Endodermal cell (in vitro differentiated cells): ENCODE measurements at regions not wholly inside any gene's neighbourhood (a gene's known extent, or its start where the extent isn't known, plus 50 kb on each side); places are given as distances from the start of the nearest gene placed in this dataset.

Experiments
- DNase-seq: peaks from one replicate; pipeline ENCODE4 v3.0.0-alpha.2; 2017
- H3K27ac ChIP-seq: 2 replicates; pipeline ENCODE4 v1.5.1; 2013; ENCODE audit warnings: mild to moderate bottlenecking, low read depth, low read length, moderate library complexity
- H3K27me3 ChIP-seq: 2 replicates; pipeline ENCODE4 v1.6.1; 2013; ENCODE audit warnings: mild to moderate bottlenecking, low read length, moderate library complexity; ENCODE audit not compliant: insufficient read depth, control insufficient read depth, poor library complexity, severe bottlenecking
- H3K36me3 ChIP-seq: 2 replicates; pipeline ENCODE4 v1.7.0; 2013; ENCODE audit warnings: mild to moderate bottlenecking, low read length, moderate library complexity; ENCODE audit not compliant: control insufficient read depth, insufficient read depth
- H3K4me1 ChIP-seq: one replicate; pipeline ENCODE4 v1.7.0; 2013; ENCODE audit warnings: low read length; ENCODE audit not compliant: control insufficient read depth, insufficient read depth
- H3K4me3 ChIP-seq: 2 replicates; pipeline ENCODE4 v1.5.1; 2013; ENCODE audit warnings: mild to moderate bottlenecking, low read length, moderate library complexity
- H3K9ac ChIP-seq: 2 replicates; pipeline ENCODE4 v1.6.1; 2013; ENCODE audit warnings: mild to moderate bottlenecking, low read length, moderate library complexity; ENCODE audit not compliant: poor library complexity, severe bottlenecking; ENCODE audit errors: extremely low read depth
- H3K9me3 ChIP-seq: 2 replicates; pipeline ENCODE4 v1.6.1; 2013; ENCODE audit warnings: mild to moderate bottlenecking, low read length, moderate library complexity; ENCODE audit not compliant: control insufficient read depth
- H3K27ac Mint-ChIP-seq: 2 replicates; pipeline ENCODE4 v1.8.0; 2020; ENCODE audit warnings: mixed read lengths
- H3K27me3 Mint-ChIP-seq: 2 replicates; pipeline ENCODE4 v1.8.0; 2021; ENCODE audit warnings: mild to moderate bottlenecking, mixed read lengths; ENCODE audit not compliant: insufficient read depth
- H3K36me3 Mint-ChIP-seq: 2 replicates; pipeline ENCODE4 v1.8.0; 2020; ENCODE audit warnings: low read depth, mixed read lengths
- H3K4me1 Mint-ChIP-seq: 2 replicates; pipeline ENCODE4 v1.8.0; 2020; ENCODE audit warnings: mixed read lengths
- H3K4me3 Mint-ChIP-seq: 2 replicates; pipeline ENCODE4 v1.8.0; 2020; ENCODE audit warnings: mild to moderate bottlenecking, moderate library complexity, mixed read lengths
- H3K9me3 Mint-ChIP-seq: 2 replicates; pipeline ENCODE4 v1.8.0; 2020; ENCODE audit warnings: mild to moderate bottlenecking, mixed read lengths
- CTCF ChIP-seq: fragments of 200-600 bp; sonication (generic); conservative IDR thresholded peaks from 2 replicates; pipeline ENCODE4 v1.5.0; 2021; ENCODE audit warnings: antibody characterized with exemption, mild to moderate bottlenecking
- WGBS, 2 experiments: methylation state at CpG; one replicate each; pipeline versions ENCODE4 v1.1.5 to v1.1.7; 2013; ENCODE audit warnings: missing lambda C conversion rate in 2 of 2, mixed read lengths in 1 of 2; ENCODE audit not compliant: insufficient coverage in 1 of 2, insufficient read length in 1 of 2; 5-methylcytosine and 5-hydroxymethylcytosine counted together

GRCh38 chr2:5094192-5094591, 598.0 kb upstream of the SOX11 start:
- Histone ChIP-seq H3K27me3 (no peaks in the 10 kb centered on the region), H3K4me3 (no peak overlapping the region), H3K4me1 (no peaks in the 10 kb centered on the region), H3K9ac (no peak overlapping the region), H3K27ac (no peak overlapping the region), H3K36me3 (no peaks in the 10 kb centered on the region), H3K9me3 (no peaks in the 10 kb centered on the region)
- no peaks in the 10 kb centered on the region for H3K36me3 Mint-ChIP-seq
- WGBS, 2 experiments, result 80 to 91% methylated on average over 2 to 4 of the region's 5 CpGs
- no peaks in the 10 kb centered on the region for H3K27me3 Mint-ChIP-seq
- no peak for TF ChIP-seq CTCF
- H3K9me3 Mint-ChIP-seq, result no peaks in the 10 kb centered on the region
- no peaks in the 10 kb centered on the region for H3K4me1 Mint-ChIP-seq
- H3K27ac Mint-ChIP-seq, result no peak overlapping the region
- no peak overlapping the region for H3K4me3 Mint-ChIP-seq
- DNase-seq, result no peak

GRCh38 chr2:5098286-5098685, 593.9 kb upstream of the SOX11 start:
- H3K36me3 Mint-ChIP-seq, result no peaks in the 10 kb centered on the region
- WGBS, 2 experiments, result 90 to 93% methylated on average over 1 of the region's 1 CpG
- H3K27me3 Mint-ChIP-seq, result no peaks in the 10 kb centered on the region
- H3K4me1 Mint-ChIP-seq, result no peaks in the 10 kb centered on the region
- Histone ChIP-seq H3K9ac (no peak overlapping the region), H3K36me3 (no peaks in the 10 kb centered on the region), H3K27me3 (no peaks in the 10 kb centered on the region), H3K27ac (no peak overlapping the region), H3K4me1 (no peaks in the 10 kb centered on the region), H3K4me3 (no peak overlapping the region), H3K9me3 (no peaks in the 10 kb centered on the region)
- H3K27ac Mint-ChIP-seq, result no peak overlapping the region
- no peak for DNase-seq
- no peak for TF ChIP-seq CTCF
- H3K4me3 Mint-ChIP-seq, result no peak overlapping the region
- peaks cover 1% of the 10 kb centered on the region for H3K9me3 Mint-ChIP-seq

GRCh38 chr2:5102823-5103222, 589.4 kb upstream of the SOX11 start:
- Mint-ChIP-seq H3K4me3 (no peak overlapping the region), H3K9me3 (peaks cover 1% of the 10 kb centered on the region), H3K27me3 (no peaks in the 10 kb centered on the region), H3K4me1 (no peaks in the 10 kb centered on the region), H3K27ac (no peak overlapping the region), H3K36me3 (no peaks in the 10 kb centered on the region)
- Histone ChIP-seq H3K36me3 (no peaks in the 10 kb centered on the region), H3K9ac (no peak overlapping the region), H3K9me3 (peaks cover 6% of the 10 kb centered on the region), H3K27me3 (no peaks in the 10 kb centered on the region), H3K4me1 (no peaks in the 10 kb centered on the region), H3K27ac (no peak overlapping the region), H3K4me3 (no peak overlapping the region)
- 98% methylated on average over 2 of the region's 2 CpGs; no CpG with 5 or more reads in 1 of the 2 experiments for WGBS, 2 experiments
- DNase-seq, result no peak
- TF ChIP-seq CTCF, result no peak
